GM23338 (cell line): ENCODE measurements at regions not wholly inside any gene's neighbourhood (a gene's known extent, or its start where the extent isn't known, plus 50 kb on each side); places are given as distances from the start of the nearest gene placed in this dataset.

Experiments used
- ATAC-seq: fragments of 200-7000 bp; cut with Tn5 transposase; 3 replicates; pipeline ENCODE4 v1.9.1; 2020
- DNase-seq: peaks from one replicate; pipeline ENCODE4 v3.0.0-alpha.2; 2015; ENCODE audit warnings: low spot score
- H2AFZ ChIP-seq: fragments of 200-600 bp; sonication (generic); 2 replicates; pipeline ENCODE4 v1.8.0; 2016; ENCODE audit warnings: antibody characterized with exemption, mild to moderate bottlenecking, moderate library complexity
- H3F3A ChIP-seq: fragments of 200-600 bp; sonication (generic); replicated peaks from 2 replicates; pipeline ENCODE4 v1.8.0; 2017; ENCODE audit warnings: antibody characterized with exemption, mixed run types, low read depth
- H3K27ac ChIP-seq: fragments of 200-600 bp; sonication (generic); 2 replicates; pipeline ENCODE4 v1.6.1; 2016; ENCODE audit warnings: low read depth
- H3K27me3 ChIP-seq: fragments of 200-600 bp; sonication (generic); 2 replicates; pipeline ENCODE4 v1.8.0; 2016; ENCODE audit warnings: mild to moderate bottlenecking, mixed run types, moderate library complexity; ENCODE audit not compliant: insufficient read depth
- H3K36me3 ChIP-seq: fragments of 200-600 bp; sonication (generic); 2 replicates; pipeline ENCODE4 v1.8.0; 2016; ENCODE audit warnings: mild to moderate bottlenecking; ENCODE audit not compliant: insufficient read depth
- H3K4me1 ChIP-seq: fragments of 200-600 bp; sonication (generic); 2 replicates; pipeline ENCODE4 v1.8.0; 2016; ENCODE audit warnings: mild to moderate bottlenecking, moderate library complexity; ENCODE audit not compliant: insufficient read depth
- H3K4me2 ChIP-seq: fragments of 200-600 bp; sonication (generic); 2 replicates; pipeline ENCODE4 v1.7.1; 2017; ENCODE audit warnings: mixed run types
- H3K4me3 ChIP-seq: fragments of 200-600 bp; sonication (generic); 2 replicates; pipeline ENCODE4 v1.6.1; 2016; ENCODE audit warnings: mixed run types
- H3K79me2 ChIP-seq: fragments of 200-600 bp; sonication (generic); replicated peaks from 2 replicates; pipeline ENCODE4 v1.8.0; 2017; ENCODE audit warnings: mild to moderate bottlenecking; ENCODE audit not compliant: insufficient read depth
- H3K9me2 ChIP-seq: fragments of 200-600 bp; sonication (generic); 2 replicates; pipeline ENCODE4 v1.8.0; 2017; ENCODE audit not compliant: insufficient read depth
- H4K20me1 ChIP-seq: fragments of 200-600 bp; sonication (generic); replicated peaks from 2 replicates; pipeline ENCODE4 v1.8.0; 2017; ENCODE audit warnings: mild to moderate bottlenecking; ENCODE audit not compliant: insufficient read depth
- H3K27ac Mint-ChIP-seq: 2 replicates; pipeline ENCODE4 v1.8.0; 2020; ENCODE audit warnings: inconsistent platforms, mild to moderate bottlenecking, moderate library complexity, mixed read lengths
- H3K27me3 Mint-ChIP-seq: 3 replicates; pipeline ENCODE4 v1.8.0; 2022; ENCODE audit warnings: low read depth, mild to moderate bottlenecking, moderate library complexity, mixed read lengths, inconsistent platforms; ENCODE audit not compliant: insufficient read depth, poor library complexity
- H3K36me3 Mint-ChIP-seq: 3 replicates; pipeline ENCODE4 v1.8.0; 2021; ENCODE audit warnings: low read depth, mild to moderate bottlenecking, inconsistent platforms, moderate library complexity, mixed read lengths
- H3K4me1 Mint-ChIP-seq: 3 replicates; pipeline ENCODE4 v1.8.0; 2020; ENCODE audit warnings: mild to moderate bottlenecking, inconsistent platforms, mixed read lengths
- H3K4me3 Mint-ChIP-seq: 3 replicates; pipeline ENCODE4 v1.8.0; 2021; ENCODE audit warnings: moderate library complexity, mild to moderate bottlenecking, inconsistent platforms, mixed read lengths
- H3K9me3 Mint-ChIP-seq: 3 replicates; pipeline ENCODE4 v1.8.0; 2020; ENCODE audit warnings: moderate library complexity, mild to moderate bottlenecking, inconsistent platforms, mixed read lengths
- CREB1 ChIP-seq: fragments of 250-450 bp; sonication (Bioruptor Pico); IDR thresholded peaks from 2 replicates; pipeline ENCODE4 v1.5.0; 2020; ENCODE audit warnings: low read depth, mild to moderate bottlenecking, moderate library complexity
- CTCF ChIP-seq, 2 experiments: fragments of 200-600 bp in 1 of 2; sonication (generic) in 1 of 2; conservative IDR thresholded peaks; 2 replicates each; pipeline versions ENCODE4 v1.5.1 to v1.6.1; 2016 to 2017; ENCODE audit warnings: antibody characterized with exemption in 2 of 2, low read depth in 2 of 2, mild to moderate bottlenecking in 2 of 2, moderate library complexity in 1 of 2
- ETS1 ChIP-seq: IDR thresholded peaks from 2 replicates; pipeline ENCODE4 v1.6.1; 2016; ENCODE audit warnings: antibody characterized with exemption
- EZH2 ChIP-seq: fragments of 200-600 bp; sonication (generic); IDR thresholded peaks from one replicate; pipeline ENCODE4 v1.8.0; 2017; ENCODE audit warnings: antibody characterized with exemption, mild to moderate bottlenecking, low read depth; ENCODE audit not compliant: unreplicated experiment
- EZH2phosphoT487 ChIP-seq: fragments of 200-600 bp; sonication (generic); IDR thresholded peaks from one replicate; pipeline ENCODE4 v1.8.1; 2018; ENCODE audit warnings: antibody characterized with exemption; ENCODE audit not compliant: unreplicated experiment
- JUNB ChIP-seq: IDR thresholded peaks from one replicate; pipeline ENCODE4 v1.6.1; 2016; ENCODE audit warnings: antibody characterized with exemption; ENCODE audit not compliant: unreplicated experiment
- NANOG ChIP-seq: IDR thresholded peaks from 2 replicates; pipeline ENCODE4 v1.6.1; 2016; ENCODE audit warnings: antibody characterized with exemption, borderline replicate concordance
- POLR2AphosphoS5 ChIP-seq: IDR thresholded peaks from 2 replicates; pipeline ENCODE4 v1.6.1; 2016; ENCODE audit warnings: antibody characterized with exemption, low read depth
- REST ChIP-seq: IDR thresholded peaks from one replicate; pipeline ENCODE4 v1.6.1; 2018; ENCODE audit warnings: antibody characterized with exemption; ENCODE audit not compliant: unreplicated experiment
- STAT1 ChIP-seq: IDR thresholded peaks from one replicate; pipeline ENCODE4 v1.6.1; 2016; ENCODE audit warnings: antibody characterized with exemption; ENCODE audit not compliant: unreplicated experiment
- ZNF114 ChIP-seq: fragments of 250-450 bp; sonication (Bioruptor Pico); IDR thresholded peaks from 2 replicates; pipeline ENCODE4 v1.5.0; 2020; ENCODE audit warnings: mild to moderate bottlenecking, moderate library complexity
- ZNF331 ChIP-seq: fragments of 250-450 bp; sonication (Bioruptor Pico); IDR thresholded peaks from 2 replicates; pipeline ENCODE4 v1.5.0; 2020; ENCODE audit warnings: low read depth, mild to moderate bottlenecking, moderate library complexity
- ZNF462 ChIP-seq: fragments of 250-450 bp; sonication (Bioruptor Pico); IDR thresholded peaks from 2 replicates; pipeline ENCODE4 v1.5.0; 2020; ENCODE audit warnings: mild to moderate bottlenecking, moderate library complexity

- H4K20me1 ChIP-seq = no peaks in the 10 kb centered on the region
- H3K27ac ChIP-seq = no peak overlapping the region
- Mint-ChIP-seq H3K9me3 (peaks cover 81% of the 10 kb centered on the region), H3K4me1 (peaks cover 14% of the 10 kb centered on the region; the same call in 2 of the 3 replicates), H3K36me3 (peaks cover 30% of the 10 kb centered on the region; the same call in 2 of the 3 replicates), H3K27ac (no peak overlapping the region), H3K27me3 (no peaks in the 10 kb centered on the region), H3K4me3 (no peak overlapping the region)
- no peak for TF ChIP-seq EZH2
- no peak for TF ChIP-seq NANOG
- no peak for TF ChIP-seq EZH2phosphoT487
- TF ChIP-seq POLR2AphosphoS5 = no peak
- no peak for TF ChIP-seq CTCF (conservative IDR thresholded peaks at IDR 0.05; ENCODE audit: low read depth in 2 of 2)
- no peak for TF ChIP-seq JUNB
- TF ChIP-seq ETS1 = no peak
- no peak for TF ChIP-seq ZNF114 (CRISPR knock-in tag)
- no peak for TF ChIP-seq STAT1
- TF ChIP-seq REST = no peak
- no peak for TF ChIP-seq ZNF331
- TF ChIP-seq CREB1 (CRISPR knock-in tag) = no peak
- no peak for TF ChIP-seq ZNF462 (CRISPR knock-in tag)
- no peak for ATAC-seq
- peak overlapping the region; percentile 14 for H3K4me2 ChIP-seq
- H3K4me3 ChIP-seq = no peak overlapping the region
- no peaks in the 10 kb centered on the region for H3K27me3 ChIP-seq
- no peaks in the 10 kb centered on the region for H3K9me2 ChIP-seq
- no peak for DNase-seq
- H3K4me1 ChIP-seq = peaks cover 4% of the 10 kb centered on the region; the same call in 1 of the 2 replicates
- no peaks in the 10 kb centered on the region for H3K79me2 ChIP-seq
- H3F3A ChIP-seq = no peaks in the 10 kb centered on the region
- H3K36me3 ChIP-seq = no peaks in the 10 kb centered on the region; the same call in 1 of the 2 replicates
- H2AFZ ChIP-seq = no peak overlapping the region
These were observed 591.1 kb upstream of the C16orf82 start for GRCh38 chr16:26475596-26475995.
